Esophagus squamous epithelium (tissue), 4 donors: ENCODE measurements at regions not wholly inside any gene's neighbourhood (a gene's known extent, or its start where the extent isn't known, plus 50 kb on each side); places are given as distances from the start of the nearest gene placed in this dataset.

Experiments
- POLR2A ChIP-seq, 4 donors: fragments of 450-650 bp; IDR thresholded peaks; one replicate each; pipeline ENCODE4 v1.6.1; 2017; ENCODE audit warnings: antibody characterized with exemption in 4 of 4, mild to moderate bottlenecking in 4 of 4, moderate library complexity in 3 of 4
- TF ChIP-seq, protein P1 (sequence below), 6 experiments: fragments of 450-650 bp in 4 of 6; fragments of 200-600 bp in 2 of 6; sonication (generic) in 2 of 6; IDR thresholded peaks; one replicate each; pipeline ENCODE4 v1.5.1; 2016 to 2019; ENCODE audit warnings: antibody characterized with exemption in 6 of 6, mild to moderate bottlenecking in 4 of 6, moderate library complexity in 4 of 6

GRCh38 chr3:28172748-28173147, 68.7 kb upstream of the CMC1 start:
- TF ChIP-seq, protein P1, sequence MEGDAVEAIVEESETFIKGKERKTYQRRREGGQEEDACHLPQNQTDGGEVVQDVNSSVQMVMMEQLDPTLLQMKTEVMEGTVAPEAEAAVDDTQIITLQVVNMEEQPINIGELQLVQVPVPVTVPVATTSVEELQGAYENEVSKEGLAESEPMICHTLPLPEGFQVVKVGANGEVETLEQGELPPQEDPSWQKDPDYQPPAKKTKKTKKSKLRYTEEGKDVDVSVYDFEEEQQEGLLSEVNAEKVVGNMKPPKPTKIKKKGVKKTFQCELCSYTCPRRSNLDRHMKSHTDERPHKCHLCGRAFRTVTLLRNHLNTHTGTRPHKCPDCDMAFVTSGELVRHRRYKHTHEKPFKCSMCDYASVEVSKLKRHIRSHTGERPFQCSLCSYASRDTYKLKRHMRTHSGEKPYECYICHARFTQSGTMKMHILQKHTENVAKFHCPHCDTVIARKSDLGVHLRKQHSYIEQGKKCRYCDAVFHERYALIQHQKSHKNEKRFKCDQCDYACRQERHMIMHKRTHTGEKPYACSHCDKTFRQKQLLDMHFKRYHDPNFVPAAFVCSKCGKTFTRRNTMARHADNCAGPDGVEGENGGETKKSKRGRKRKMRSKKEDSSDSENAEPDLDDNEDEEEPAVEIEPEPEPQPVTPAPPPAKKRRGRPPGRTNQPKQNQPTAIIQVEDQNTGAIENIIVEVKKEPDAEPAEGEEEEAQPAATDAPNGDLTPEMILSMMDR (IDR thresholded peaks at IDR 0.05), result no peak
- TF ChIP-seq POLR2A (IDR thresholded peaks at IDR 0.05), result no peak
